OCI-M2 (cell line): ENCODE measurements at regions not wholly inside any gene's neighbourhood (a gene's known extent, or its start where the extent isn't known, plus 50 kb on each side); places are given as distances from the start of the nearest gene placed in this dataset.
"Not testable (repeated sequence)": the region's sequence is repeated elsewhere in the genome, so short reads cannot be mapped to it uniquely, and the experiment has no call there.

Experiments
- DNase-seq: peaks from one replicate; lab custom pipeline; 2025; ENCODE audit not compliant: unreplicated experiment; lab: John Stamatoyannopoulos, UW

GRCh38 chr6:137798846-137799245 is 68.2 kb upstream of the TNFAIP3 start:
- no peak for DNase-seq

- DNase-seq: no peak
Observed at GRCh38 chr6:137799950-137800568, 67.0 kb upstream of the TNFAIP3 start.

GRCh38 chr6:137800762-137801161 is 66.3 kb upstream of the TNFAIP3 start:
- no peak for DNase-seq

GRCh38 chr6:137801352-137802114 is 65.5 kb upstream of the TNFAIP3 start:
- DNase-seq: no peak

- no peak for DNase-seq
Observed at GRCh38 chr6:137802408-137803182, 64.5 kb upstream of the TNFAIP3 start.

GRCh38 chr6:137804637-137805036 is 62.4 kb upstream of the TNFAIP3 start:
- DNase-seq: no peak

- DNase-seq: no peak
Observed at GRCh38 chr6:137805622-137806021, 61.4 kb upstream of the TNFAIP3 start.

GRCh38 chr6:137806914-137807682 is 60.0 kb upstream of the TNFAIP3 start:
- no peak for DNase-seq

GRCh38 chr6:137808191-137808590 is 58.9 kb upstream of the TNFAIP3 start:
- no peak for DNase-seq

- DNase-seq: no peak
Observed at GRCh38 chr6:137808836-137809315, 58.2 kb upstream of the TNFAIP3 start.

GRCh38 chr6:137809895-137810553 is 57.0 kb upstream of the TNFAIP3 start:
- not testable (repeated sequence) for DNase-seq

GRCh38 chr6:137810554-137811120 is 56.4 kb upstream of the TNFAIP3 start:
- no peak for DNase-seq

- DNase-seq: no peak
Observed at GRCh38 chr6:137811121-137811915, 55.7 kb upstream of the TNFAIP3 start.

GRCh38 chr6:137811916-137812553 is 55.0 kb upstream of the TNFAIP3 start:
- DNase-seq: no peak

GRCh38 chr6:137813308-137813970 is 53.6 kb upstream of the TNFAIP3 start:
- no peak for DNase-seq

GRCh38 chr6:137814030-137814429 is 53.0 kb upstream of the TNFAIP3 start:
- not testable (repeated sequence) for DNase-seq

- DNase-seq: no peak
Observed at GRCh38 chr6:137815692-137816091, 51.4 kb upstream of the TNFAIP3 start.

GRCh38 chr6:137816133-137816579 is 50.9 kb upstream of the TNFAIP3 start:
- no peak for DNase-seq
